Chondrocyte (in vitro differentiated cells): ENCODE measurements at regions not wholly inside any gene's neighbourhood (a gene's known extent, or its start where the extent isn't known, plus 50 kb on each side); places are given as distances from the start of the nearest gene placed in this dataset.

ENCODE experiments used
- DNase-seq: peaks from one replicate; pipeline ENCODE4 v3.0.0; 2021; ENCODE audit warnings: mixed read lengths, low spot score
- H3K27ac Mint-ChIP-seq: one replicate; pipeline ENCODE4 v1.8.0; 2021; ENCODE audit warnings: mild to moderate bottlenecking, moderate library complexity, mixed read lengths; ENCODE audit not compliant: unreplicated experiment
- H3K27me3 Mint-ChIP-seq: 2 replicates; pipeline ENCODE4 v1.8.0; 2021; ENCODE audit warnings: low read depth, mixed read lengths
- H3K36me3 Mint-ChIP-seq: 2 replicates; pipeline ENCODE4 v1.8.0; 2021; ENCODE audit warnings: low read depth, mixed read lengths
- H3K4me1 Mint-ChIP-seq: 2 replicates; pipeline ENCODE4 v1.8.0; 2021; ENCODE audit warnings: low read depth, mild to moderate bottlenecking, mixed read lengths
- H3K4me3 Mint-ChIP-seq: one replicate; pipeline ENCODE4 v1.8.0; 2021; ENCODE audit warnings: mild to moderate bottlenecking, moderate library complexity, mixed read lengths; ENCODE audit not compliant: unreplicated experiment
- H3K9me3 Mint-ChIP-seq: 2 replicates; pipeline ENCODE4 v1.8.0; 2021; ENCODE audit warnings: low read depth, mixed read lengths
- CTCF ChIP-seq: fragments of 200-600 bp; sonication (generic); IDR thresholded peaks from 2 replicates; pipeline ENCODE4 v1.5.0; 2021; ENCODE audit warnings: antibody characterized with exemption, mild to moderate bottlenecking, moderate library complexity

GRCh38 chr1:217348960-217349664, 281.8 kb downstream of the GPATCH2 start:
- Mint-ChIP-seq H3K4me1 (no peaks in the 10 kb centered on the region), H3K9me3 (no peaks in the 10 kb centered on the region), H3K4me3 (no peak overlapping the region), H3K27me3 (peaks cover 23% of the 10 kb centered on the region), H3K27ac (no peak overlapping the region), H3K36me3 (no peaks in the 10 kb centered on the region)
- DNase-seq: no peak
- no peak for TF ChIP-seq CTCF

GRCh38 chr1:217344712-217345111, 286.2 kb downstream of the GPATCH2 start:
- Mint-ChIP-seq H3K9me3 (no peaks in the 10 kb centered on the region), H3K4me1 (no peaks in the 10 kb centered on the region), H3K27me3 (peaks cover 18% of the 10 kb centered on the region), H3K4me3 (no peak overlapping the region), H3K27ac (no peak overlapping the region), H3K36me3 (no peaks in the 10 kb centered on the region)
- no peak for TF ChIP-seq CTCF
- DNase-seq: no peak

GRCh38 chr1:217343907-217344306, 287.0 kb downstream of the GPATCH2 start:
- Mint-ChIP-seq H3K4me1 (no peaks in the 10 kb centered on the region), H3K27ac (no peak overlapping the region), H3K36me3 (no peaks in the 10 kb centered on the region), H3K27me3 (peaks cover 18% of the 10 kb centered on the region), H3K9me3 (no peaks in the 10 kb centered on the region), H3K4me3 (no peak overlapping the region)
- no peak for TF ChIP-seq CTCF
- DNase-seq: no peak

GRCh38 chr1:217342105-217342504, 288.8 kb downstream of the GPATCH2 start:
- no peak for DNase-seq

GRCh38 chr1:217336724-217337123, 294.2 kb downstream of the GPATCH2 start:
- H3K36me3 Mint-ChIP-seq: no peaks in the 10 kb centered on the region
- no peak overlapping the region for H3K27ac Mint-ChIP-seq
- no peak overlapping the region for H3K4me3 Mint-ChIP-seq
- H3K27me3 Mint-ChIP-seq: peaks cover 15% of the 10 kb centered on the region
- DNase-seq: no peak
- no peak for TF ChIP-seq CTCF
- H3K9me3 Mint-ChIP-seq: no peaks in the 10 kb centered on the region
- no peaks in the 10 kb centered on the region for H3K4me1 Mint-ChIP-seq

More at GRCh38 chr1:217342105-217342504, 288.8 kb downstream of the GPATCH2 start:
- H3K4me1 Mint-ChIP-seq: no peaks in the 10 kb centered on the region
- no peak overlapping the region for H3K27ac Mint-ChIP-seq
- H3K36me3 Mint-ChIP-seq: no peaks in the 10 kb centered on the region
- no peak overlapping the region for H3K4me3 Mint-ChIP-seq
- H3K9me3 Mint-ChIP-seq: no peaks in the 10 kb centered on the region
- peaks cover 24% of the 10 kb centered on the region for H3K27me3 Mint-ChIP-seq
- no peak for TF ChIP-seq CTCF
